RWPE1 (cell line): ENCODE measurements at regions not wholly inside any gene's neighbourhood (a gene's known extent, or its start where the extent isn't known, plus 50 kb on each side); places are given as distances from the start of the nearest gene placed in this dataset.

ENCODE experiments used
- CTCF ChIA-PET: fragments of 350-600 bp; sonication (Branson Sonifier 250); formaldehyde crosslinking; extraction: SDS; loops from one replicate; lab custom pipeline; 2021; lab: Yijun Ruan, JAX
- POLR2A ChIA-PET: fragments of 400-600 bp; formaldehyde crosslinking; extraction: SDS; loops from one replicate; lab custom pipeline; 2020; ENCODE audit warnings: antibody characterized with exemption; ENCODE audit not compliant: low non-redundant PET; lab: Yijun Ruan, JAX
- DNase-seq: peaks from one replicate; pipeline ENCODE4 v3.0.0; 2012; ENCODE audit warnings: low spot score
- H3K27ac ChIP-seq: fragments of 450-650 bp; 2 replicates; pipeline ENCODE4 v1.5.1; 2017
- TF ChIP-seq, protein P1 (sequence below): fragments of 450-650 bp; conservative IDR thresholded peaks from 2 replicates; pipeline ENCODE4 v1.5.1; 2017; ENCODE audit warnings: low read depth, mild to moderate bottlenecking

DNA sequence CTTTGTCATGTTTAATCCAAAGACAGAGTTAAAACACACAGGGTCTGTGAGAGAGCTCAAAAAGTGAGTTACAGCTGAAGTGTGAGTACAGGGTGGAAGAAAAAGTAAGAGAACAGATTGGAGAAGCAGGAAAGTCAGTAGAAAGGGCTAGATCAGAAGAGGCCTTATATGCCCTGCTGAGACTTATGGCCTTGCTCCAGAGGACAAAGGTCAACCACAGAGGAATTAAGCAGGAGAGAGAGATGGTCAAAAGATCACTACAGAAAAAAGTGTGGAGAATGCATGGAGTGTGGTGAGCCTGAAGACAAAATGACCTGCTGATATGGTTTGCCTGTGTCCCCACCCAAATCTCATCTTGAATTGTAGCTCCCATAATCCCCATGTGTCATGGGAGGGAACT, 213.8 kb downstream of the NEBL start:
- TF ChIP-seq, protein P1, sequence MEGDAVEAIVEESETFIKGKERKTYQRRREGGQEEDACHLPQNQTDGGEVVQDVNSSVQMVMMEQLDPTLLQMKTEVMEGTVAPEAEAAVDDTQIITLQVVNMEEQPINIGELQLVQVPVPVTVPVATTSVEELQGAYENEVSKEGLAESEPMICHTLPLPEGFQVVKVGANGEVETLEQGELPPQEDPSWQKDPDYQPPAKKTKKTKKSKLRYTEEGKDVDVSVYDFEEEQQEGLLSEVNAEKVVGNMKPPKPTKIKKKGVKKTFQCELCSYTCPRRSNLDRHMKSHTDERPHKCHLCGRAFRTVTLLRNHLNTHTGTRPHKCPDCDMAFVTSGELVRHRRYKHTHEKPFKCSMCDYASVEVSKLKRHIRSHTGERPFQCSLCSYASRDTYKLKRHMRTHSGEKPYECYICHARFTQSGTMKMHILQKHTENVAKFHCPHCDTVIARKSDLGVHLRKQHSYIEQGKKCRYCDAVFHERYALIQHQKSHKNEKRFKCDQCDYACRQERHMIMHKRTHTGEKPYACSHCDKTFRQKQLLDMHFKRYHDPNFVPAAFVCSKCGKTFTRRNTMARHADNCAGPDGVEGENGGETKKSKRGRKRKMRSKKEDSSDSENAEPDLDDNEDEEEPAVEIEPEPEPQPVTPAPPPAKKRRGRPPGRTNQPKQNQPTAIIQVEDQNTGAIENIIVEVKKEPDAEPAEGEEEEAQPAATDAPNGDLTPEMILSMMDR = no peak
- DNase-seq = no peak
- ChIA-PET POLR2A (no interaction called here), CTCF (no interaction called here)
- H3K27ac ChIP-seq = no peak overlapping the region

DNA sequence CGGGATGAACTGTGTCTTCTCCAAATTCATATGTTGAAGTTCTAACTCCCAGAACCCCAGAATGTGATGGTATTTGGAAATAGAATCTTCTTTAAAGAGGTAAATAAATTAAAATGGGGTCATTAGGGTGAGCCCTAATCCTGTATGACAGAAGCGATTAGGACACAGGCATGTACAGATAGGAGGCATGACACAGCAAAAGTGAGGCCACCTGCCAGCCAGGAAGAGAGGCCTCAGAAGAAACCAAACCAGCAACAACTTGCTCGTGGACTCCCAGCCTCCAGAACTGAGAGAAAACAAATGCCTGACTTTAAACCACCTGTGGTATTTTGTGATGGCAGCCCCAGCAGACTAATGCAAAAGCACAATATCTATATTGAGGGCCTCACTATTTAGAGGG, 214.3 kb downstream of the NEBL start:
- DNase-seq = no peak
- H3K27ac ChIP-seq = no peak overlapping the region
- ChIA-PET CTCF (no interaction called here), POLR2A (no interaction called here)
- TF ChIP-seq, protein P1 = no peak

DNA sequence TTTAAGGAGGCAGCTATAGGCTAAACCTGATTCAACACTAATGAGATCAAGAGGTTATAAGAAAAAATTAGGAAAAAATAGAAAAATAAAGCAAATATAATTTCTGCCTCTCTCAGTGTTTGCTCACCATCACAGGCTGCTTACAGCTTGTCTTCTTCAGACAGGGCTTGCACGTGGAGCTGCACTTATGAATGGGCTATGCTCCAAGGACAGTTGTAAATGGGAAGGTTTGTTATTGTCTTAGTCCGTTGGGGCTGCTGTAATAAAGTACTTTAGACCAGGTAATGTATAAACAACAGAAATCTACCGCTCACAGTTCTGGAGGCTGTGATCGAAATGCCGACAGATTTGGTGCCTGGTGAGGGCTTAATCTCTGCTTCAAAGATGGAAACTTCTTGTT, 219.8 kb downstream of the NEBL start:
- TF ChIP-seq, protein P1 = no peak
- ChIA-PET POLR2A (no interaction called here), CTCF (interaction anchor here (0.6 kb wide), 1 partner anchor 227 kb away, joined by 4 read pairs; no protein-coding TSS in a partner anchor)
- no peak for DNase-seq
- no peak overlapping the region for H3K27ac ChIP-seq

DNA sequence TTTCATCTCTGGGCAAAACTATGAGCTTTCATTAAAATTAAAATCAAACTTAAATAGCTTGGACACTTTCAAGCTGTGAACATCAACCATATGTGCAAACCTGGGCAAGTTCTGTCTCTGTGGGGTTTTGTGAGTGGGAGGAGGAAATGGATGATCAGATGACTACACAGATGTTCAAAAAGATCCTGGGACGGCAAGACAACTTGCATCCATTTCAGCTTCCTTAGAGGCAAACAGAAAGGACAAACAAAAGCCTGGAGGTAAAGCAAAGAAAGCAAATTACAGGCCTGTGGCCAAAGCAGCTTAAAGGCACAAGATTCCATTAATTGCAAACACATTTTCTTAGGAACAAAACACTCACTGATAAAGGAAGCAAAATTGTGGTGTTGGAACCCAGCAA, 222.2 kb downstream of the NEBL start:
- TF ChIP-seq, protein P1 = no peak
- ChIA-PET POLR2A (no interaction called here), CTCF (interaction anchor here (0.6 kb wide), 1 partner anchor 1042 kb away, joined by 3 read pairs; no protein-coding TSS in a partner anchor)
- DNase-seq = no peak
- no peak overlapping the region for H3K27ac ChIP-seq

DNA sequence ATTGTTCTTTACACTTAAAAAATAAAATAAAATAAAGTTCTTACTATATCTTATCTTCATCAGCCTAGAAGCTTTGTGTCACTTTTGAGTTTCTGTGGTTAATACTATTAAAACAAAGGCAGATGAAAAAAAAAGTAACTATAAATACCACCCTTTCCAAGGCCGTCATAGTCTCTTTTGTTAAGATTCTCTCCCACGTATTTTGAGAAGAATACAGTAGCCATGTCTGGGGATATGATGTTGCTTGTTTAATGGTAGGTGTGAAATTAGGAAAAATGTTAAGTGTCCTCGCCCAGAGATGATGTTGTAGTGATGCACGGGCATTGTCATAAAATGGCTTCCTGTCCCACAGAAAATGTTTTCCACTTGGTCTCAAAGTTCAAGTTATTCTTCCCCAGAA, 223.9 kb downstream of the NEBL start:
- TF ChIP-seq, protein P1 = no peak
- DNase-seq = no peak
- H3K27ac ChIP-seq = no peak overlapping the region
- ChIA-PET POLR2A (no interaction called here), CTCF (no interaction called here)

DNA sequence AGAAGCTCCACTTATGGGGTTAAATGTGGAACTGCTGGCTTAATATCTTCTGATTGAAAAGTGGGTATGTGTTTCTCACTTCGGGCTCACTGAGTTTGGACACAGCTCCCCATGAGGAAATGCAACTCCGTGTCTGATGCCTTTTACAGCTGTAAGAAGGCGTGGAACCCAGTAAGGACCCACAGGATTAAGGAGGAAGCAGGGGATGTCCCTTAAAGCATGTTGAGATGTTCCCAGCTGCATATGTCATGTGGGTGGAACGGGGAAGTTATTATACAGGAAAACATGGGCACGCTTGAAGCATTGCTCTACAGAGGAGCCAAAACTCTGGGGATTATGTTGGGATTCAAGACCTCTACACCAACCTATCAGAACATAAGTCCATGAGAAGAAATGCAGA, 224.4 kb downstream of the NEBL start:
- DNase-seq = no peak
- no peak overlapping the region for H3K27ac ChIP-seq
- ChIA-PET POLR2A (no interaction called here), CTCF (interaction anchor here (0.6 kb wide), 1 partner anchor 841 kb away, joined by 3 read pairs; no protein-coding TSS in a partner anchor)
- TF ChIP-seq, protein P1 = no peak
